Cardiac fibroblast (primary cell): ENCODE measurements at regions not wholly inside any gene's neighbourhood (a gene's known extent, or its start where the extent isn't known, plus 50 kb on each side); places are given as distances from the start of the nearest gene placed in this dataset.
"Not testable (repeated sequence)": the region's sequence is repeated elsewhere in the genome, so short reads cannot be mapped to it uniquely, and the experiment has no call there.

Experiments
- DNase-seq, 2 donors: peaks; one replicate each; pipeline versions ENCODE4 v3.0.0 to v3.0.0-alpha.2; 2010; ENCODE audit warnings: low read depth in 2 of 2
- H3K4me3 ChIP-seq, 2 donors: replicated peaks in 1 of 2; 1 replicate in 1 of 2; 2 replicates in 1 of 2; pipeline ENCODE4 v1.5.1; 2011; ENCODE audit warnings: low read depth in 2 of 2, low read length in 2 of 2, mild to moderate bottlenecking in 2 of 2, moderate library complexity in 1 of 2
- CTCF ChIP-seq: IDR thresholded peaks from one replicate; pipeline ENCODE4 v1.5.1; 2011; ENCODE audit warnings: low read depth, mild to moderate bottlenecking, low read length, inconsistent platforms

- no peak overlapping the region for H3K4me3 ChIP-seq
- DNase-seq = no peak
- no peak for TF ChIP-seq CTCF
Observed at GRCh38 chr11:44469412-44469811, 96.1 kb upstream of the CD82 start.

DNA sequence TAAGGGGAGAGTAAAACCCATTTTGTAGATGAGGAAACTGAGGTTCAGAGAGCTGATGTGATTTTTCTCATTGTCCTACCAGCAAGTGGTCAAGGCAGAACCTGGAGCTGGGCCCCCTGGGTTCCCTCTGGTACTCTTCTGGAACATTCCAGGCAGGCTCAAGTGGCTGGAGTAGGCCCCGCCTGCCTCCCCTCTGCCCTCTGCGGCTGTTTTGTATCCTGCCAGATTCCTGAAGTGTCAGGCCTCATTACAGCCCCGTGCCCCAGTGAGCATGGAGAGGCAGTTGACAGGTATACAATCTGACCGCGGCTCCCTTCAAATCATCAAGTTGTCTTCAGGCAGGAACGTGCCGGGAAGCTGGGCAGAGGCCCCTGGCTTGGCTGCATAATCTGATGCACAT lies 94.6 kb upstream of the CD82 start:
- DNase-seq = no peak
- no peak for TF ChIP-seq CTCF
- H3K4me3 ChIP-seq = no peak overlapping the region

DNA sequence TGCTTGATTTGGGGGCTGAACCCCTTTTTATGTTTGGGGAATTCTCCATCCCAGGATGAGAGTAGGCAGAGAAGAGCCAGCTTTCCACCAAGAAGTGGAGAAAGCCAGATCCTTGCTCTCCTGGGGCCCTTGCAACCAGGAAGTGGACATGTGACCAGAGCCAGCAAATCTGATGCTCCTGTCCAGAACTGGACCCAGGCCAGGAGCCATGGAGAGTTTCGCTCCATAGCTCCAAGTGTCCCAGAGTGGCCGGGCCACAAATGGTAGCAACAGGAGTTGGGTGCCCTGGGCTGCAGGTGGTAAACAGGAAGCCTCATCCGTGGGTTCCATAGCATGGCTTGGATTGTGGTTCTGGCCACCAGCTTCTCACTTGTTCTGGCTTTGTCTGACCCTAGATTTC lies 93.9 kb upstream of the CD82 start:
- no peak for TF ChIP-seq CTCF
- H3K4me3 ChIP-seq = no peak overlapping the region
- no peak for DNase-seq

DNA sequence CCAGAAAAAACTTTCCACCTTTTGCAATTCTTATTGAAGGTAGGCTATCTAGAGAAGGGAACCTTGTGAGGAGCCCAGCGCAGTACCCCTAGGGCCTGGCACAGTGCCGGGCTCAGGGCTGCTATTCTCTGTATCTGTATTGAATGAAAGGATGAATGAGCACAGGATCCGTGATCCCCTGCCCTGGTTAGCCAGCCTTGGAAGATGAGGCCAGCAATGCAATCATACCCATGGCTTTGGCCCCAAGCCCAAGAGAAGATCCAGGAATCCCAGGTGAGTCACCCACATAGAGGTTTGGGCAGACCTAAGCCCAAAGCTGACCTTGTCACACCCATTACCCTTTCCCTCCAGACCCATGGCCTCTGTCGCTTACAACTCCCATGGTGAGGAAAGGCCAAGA lies 92.5 kb upstream of the CD82 start:
- H3K4me3 ChIP-seq = no peak overlapping the region
- no peak for TF ChIP-seq CTCF
- DNase-seq = no peak

- no peak for DNase-seq
- no peak overlapping the region for H3K4me3 ChIP-seq
- TF ChIP-seq CTCF = no peak
Observed at GRCh38 chr11:44474702-44475101, 90.8 kb upstream of the CD82 start.

DNA sequence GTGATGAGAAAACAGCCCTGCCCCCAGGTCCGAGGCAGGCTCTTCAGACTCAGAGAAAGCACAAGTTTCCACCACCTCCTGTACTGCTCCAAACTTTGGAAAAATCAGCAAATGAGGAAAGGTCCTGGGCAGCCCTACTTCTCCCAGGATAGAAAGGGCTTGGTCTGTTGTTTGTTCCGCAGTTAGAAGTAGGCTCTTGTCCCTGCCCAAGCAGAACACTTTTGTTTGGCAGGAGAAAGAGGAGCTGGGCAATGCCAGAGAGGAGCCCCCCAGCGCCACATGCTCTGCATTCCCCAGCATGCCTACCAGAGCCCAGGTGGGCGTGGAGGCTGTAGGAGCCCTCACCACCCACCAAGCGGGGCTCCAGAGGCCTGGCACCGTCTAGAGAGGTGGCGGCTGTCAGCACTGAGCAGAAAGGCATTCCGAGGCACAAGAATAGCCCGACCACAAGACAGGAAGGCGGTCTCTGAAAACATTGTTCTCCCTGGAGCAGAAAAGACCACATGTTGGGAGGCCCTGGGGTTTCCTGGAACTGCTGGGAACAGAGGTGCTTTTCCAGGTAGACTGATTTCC lies 90.3 kb upstream of the CD82 start:
- no peak for DNase-seq
- no peak for TF ChIP-seq CTCF
- no peak overlapping the region for H3K4me3 ChIP-seq

DNA sequence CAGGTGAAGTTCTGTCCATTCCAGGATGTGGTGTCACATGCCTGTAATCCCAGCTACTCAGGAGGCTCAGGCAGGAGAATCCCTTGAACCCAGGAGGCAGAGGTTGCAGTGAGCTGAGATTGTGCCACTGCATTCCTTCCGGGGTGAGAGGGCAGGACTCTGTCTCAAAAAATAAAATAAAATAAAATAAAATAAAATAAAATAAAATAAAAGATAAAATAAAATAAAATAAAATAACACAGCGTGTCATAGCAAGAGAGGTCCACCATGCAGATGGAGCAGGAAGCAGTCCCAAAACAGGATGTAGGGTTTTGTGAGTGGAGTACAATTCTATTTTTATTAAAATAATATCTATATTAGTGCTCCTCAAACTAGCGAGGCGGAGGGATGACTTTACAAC lies 83.1 kb upstream of the CD82 start:
- not testable (repeated sequence) for H3K4me3 ChIP-seq, DNase-seq
